SK-N-SH (cell line): ENCODE measurements at regions not wholly inside any gene's neighbourhood (a gene's known extent, or its start where the extent isn't known, plus 50 kb on each side); places are given as distances from the start of the nearest gene placed in this dataset.

Experiments
- GATA2 ChIP-seq: sonication (generic); formaldehyde crosslinking; IDR thresholded peaks from 2 replicates; pipeline ENCODE4 v1.5.0; 2020; ENCODE audit warnings: mild to moderate bottlenecking, missing genetic modification reagents
- NRF1 ChIP-seq: IDR thresholded peaks from 2 replicates; pipeline ENCODE4 v1.6.1; 2012; ENCODE audit warnings: low read depth, mild to moderate bottlenecking, low read length
- POLR2AphosphoS5 ChIP-seq: IDR thresholded peaks from 2 replicates; pipeline ENCODE4 v1.6.1; 2012; ENCODE audit warnings: low read depth, low read length
- TAF1 ChIP-seq: IDR thresholded peaks from 2 replicates; pipeline ENCODE4 v1.6.1; 2012; ENCODE audit warnings: low read depth, mild to moderate bottlenecking, low read length, moderate library complexity, borderline replicate concordance
- TCF12 ChIP-seq: IDR thresholded peaks from 2 replicates; pipeline ENCODE4 v1.4.0; 2012
- TEAD4 ChIP-seq: IDR thresholded peaks from 2 replicates; pipeline ENCODE4 v1.4.0; 2012; ENCODE audit warnings: mild to moderate bottlenecking, borderline replicate concordance; ENCODE audit not compliant: insufficient read depth
- TF ChIP-seq, protein P1 (sequence below): fragments of 200-600 bp; sonication (generic); IDR thresholded peaks from 2 replicates; pipeline ENCODE4 v1.6.1; 2017; ENCODE audit warnings: antibody characterized with exemption, mild to moderate bottlenecking, moderate library complexity

DNA sequence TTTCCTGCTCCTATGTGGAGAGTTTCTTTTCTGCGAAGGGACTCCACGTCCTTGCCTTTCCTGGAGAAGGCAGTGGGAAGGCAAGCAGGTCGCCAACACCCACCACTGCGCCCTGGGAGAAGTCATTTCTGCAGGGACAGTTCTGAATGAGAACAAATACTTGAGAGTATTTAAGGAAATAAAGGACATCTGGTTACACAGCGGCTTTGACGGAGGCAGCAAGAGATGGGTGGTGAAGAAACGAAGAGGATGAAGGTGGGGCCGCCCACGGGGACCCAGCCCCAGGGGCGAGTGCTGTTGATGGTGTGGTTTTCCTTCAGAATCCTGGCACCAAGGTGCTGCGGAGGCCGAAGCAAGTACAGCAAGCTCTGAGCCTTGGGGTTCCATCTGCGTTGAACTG is 75.5 kb downstream of the PSMG1 start:
- TF ChIP-seq, protein P1, sequence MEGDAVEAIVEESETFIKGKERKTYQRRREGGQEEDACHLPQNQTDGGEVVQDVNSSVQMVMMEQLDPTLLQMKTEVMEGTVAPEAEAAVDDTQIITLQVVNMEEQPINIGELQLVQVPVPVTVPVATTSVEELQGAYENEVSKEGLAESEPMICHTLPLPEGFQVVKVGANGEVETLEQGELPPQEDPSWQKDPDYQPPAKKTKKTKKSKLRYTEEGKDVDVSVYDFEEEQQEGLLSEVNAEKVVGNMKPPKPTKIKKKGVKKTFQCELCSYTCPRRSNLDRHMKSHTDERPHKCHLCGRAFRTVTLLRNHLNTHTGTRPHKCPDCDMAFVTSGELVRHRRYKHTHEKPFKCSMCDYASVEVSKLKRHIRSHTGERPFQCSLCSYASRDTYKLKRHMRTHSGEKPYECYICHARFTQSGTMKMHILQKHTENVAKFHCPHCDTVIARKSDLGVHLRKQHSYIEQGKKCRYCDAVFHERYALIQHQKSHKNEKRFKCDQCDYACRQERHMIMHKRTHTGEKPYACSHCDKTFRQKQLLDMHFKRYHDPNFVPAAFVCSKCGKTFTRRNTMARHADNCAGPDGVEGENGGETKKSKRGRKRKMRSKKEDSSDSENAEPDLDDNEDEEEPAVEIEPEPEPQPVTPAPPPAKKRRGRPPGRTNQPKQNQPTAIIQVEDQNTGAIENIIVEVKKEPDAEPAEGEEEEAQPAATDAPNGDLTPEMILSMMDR, result no peak
- no peak for TF ChIP-seq NRF1
- no peak for TF ChIP-seq TCF12
- TF ChIP-seq TAF1, result no peak
- TF ChIP-seq GATA2 (CRISPR knock-in tag), result no peak
- no peak for TF ChIP-seq POLR2AphosphoS5
- no peak for TF ChIP-seq TEAD4
